ENCODE measurements at regions not wholly inside any gene's neighbourhood (a gene's known extent, or its start where the extent isn't known, plus 50 kb on each side); places are given as distances from the start of the nearest gene placed in this dataset.

DNA sequence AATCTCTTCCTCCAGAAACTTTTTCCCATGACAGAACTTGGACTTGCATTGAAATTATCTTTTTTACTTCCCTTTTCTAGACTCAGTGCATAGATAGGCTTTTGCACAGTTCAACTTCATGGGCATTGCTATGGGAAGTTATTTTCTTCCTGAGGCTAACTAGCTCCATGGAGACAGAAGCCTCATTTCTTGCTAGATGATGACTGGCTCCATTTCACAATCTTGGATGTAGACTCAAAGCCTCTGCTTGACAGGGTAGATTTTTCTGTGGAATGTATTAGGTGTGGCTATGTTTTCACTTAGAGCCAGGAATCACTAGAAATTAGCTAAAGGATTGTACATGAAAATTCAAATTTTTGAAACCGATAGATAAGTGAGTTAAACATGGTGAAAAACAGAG lies 884.1 kb upstream of the MGAT4C start:
- DNase-seq: no peak

DNA sequence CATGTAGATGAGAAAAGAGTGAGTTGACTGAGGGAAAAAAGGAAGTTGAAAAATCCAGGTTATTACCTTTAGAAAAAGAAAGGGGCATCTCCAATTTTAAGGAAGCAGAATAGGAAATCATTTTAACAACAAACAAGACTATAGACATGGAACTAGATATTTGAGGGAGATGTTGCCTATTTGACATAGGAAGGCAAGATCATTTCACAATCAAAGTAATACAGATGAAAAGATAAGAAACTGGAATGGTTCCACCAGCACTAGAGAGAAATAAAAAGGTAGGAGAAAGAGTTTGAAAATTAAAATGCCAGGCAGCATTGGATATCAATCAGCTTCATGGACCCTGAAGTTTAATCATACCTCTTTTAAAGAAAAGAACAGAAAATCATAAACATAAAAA lies 881.0 kb upstream of the MGAT4C start:
- DNase-seq: no peak

DNA sequence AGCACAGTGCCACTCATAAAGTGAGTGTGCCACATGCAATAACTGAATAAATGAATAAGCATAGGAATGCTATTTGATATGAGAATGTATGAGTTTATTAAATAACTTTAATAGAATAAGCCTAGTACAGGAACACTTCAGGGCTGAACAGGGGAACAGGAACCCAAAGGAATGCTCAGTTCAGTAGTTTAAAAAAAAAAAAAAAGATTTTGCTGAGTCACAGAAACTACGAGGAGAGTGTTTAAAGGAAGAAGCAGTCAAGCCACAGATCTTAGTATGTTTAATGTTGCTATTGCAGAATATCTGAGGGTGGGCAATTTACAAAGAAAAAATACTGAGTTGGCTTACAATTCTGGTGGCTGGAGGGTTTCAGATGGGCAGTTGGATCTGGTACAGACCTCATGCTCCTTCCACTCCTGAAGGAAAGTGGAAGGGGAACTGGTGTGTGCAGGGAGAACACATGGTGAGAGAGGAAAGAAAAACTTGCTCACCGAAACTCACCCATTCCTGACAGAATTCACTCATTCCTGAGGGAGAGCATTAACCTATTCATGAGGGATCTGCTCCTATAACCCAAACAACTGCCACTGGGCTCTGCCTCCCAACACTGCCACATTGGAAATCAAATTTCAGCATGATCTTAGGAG lies 880.3 kb upstream of the MGAT4C start:
- DNase-seq: no peak

DNA sequence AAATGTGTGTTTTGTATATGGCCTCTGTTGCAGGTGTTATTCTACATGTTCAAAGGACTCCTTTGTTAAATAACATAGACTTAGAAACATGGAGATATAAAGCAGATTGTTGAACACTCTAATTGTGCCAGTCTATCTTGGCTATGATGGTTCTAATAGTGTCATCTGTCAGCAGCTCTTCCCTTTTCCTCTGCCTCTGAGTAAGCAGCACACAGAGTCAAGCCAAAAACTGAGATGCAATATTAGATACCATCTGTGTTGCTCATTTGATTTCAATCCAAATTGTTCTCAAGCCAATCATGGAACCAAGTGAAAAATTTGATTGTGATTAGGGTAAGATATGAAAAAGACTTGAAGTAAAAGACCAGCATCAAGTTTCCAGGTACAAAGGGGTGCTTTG lies 871.1 kb upstream of the MGAT4C start:
- no peak for DNase-seq

DNA sequence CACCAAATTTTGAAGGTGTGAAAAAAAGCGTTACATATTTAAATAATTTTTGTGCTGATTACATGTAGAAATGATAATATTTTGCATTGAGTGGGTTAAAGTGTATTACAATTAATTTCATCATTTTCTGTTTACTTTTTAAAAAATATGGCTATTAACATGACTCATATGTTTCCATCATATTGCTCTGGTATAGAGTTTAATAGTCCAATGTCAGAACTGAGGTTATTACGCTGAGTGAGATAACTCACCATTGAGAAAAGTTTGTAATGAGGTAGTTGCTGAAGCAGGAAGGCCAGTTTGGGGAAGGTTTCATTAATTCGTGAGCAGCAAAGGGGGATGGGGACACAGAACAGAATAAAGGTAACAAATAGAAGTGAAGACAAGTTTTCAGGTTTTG lies 865.7 kb upstream of the MGAT4C start:
- DNase-seq: no peak

DNA sequence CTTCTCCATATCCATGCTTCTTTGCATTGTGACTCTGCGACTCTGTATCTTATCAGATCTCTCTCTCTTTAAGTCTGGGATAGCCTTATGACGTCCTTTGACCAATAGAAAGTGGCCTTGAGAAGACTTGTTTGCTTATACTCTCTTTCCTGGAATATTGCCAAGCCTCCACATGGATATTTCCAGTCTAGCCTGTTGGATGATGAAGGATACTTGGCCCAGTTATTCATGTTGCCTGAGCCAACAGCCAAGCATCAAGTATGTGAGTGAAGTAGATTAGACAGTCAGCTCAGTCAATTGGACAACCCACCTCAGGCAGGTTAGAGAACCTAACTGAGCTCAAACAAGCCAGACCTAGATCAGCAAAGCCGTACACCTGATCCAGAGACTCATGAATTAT lies 864.2 kb upstream of the MGAT4C start:
- DNase-seq: no peak

DNA sequence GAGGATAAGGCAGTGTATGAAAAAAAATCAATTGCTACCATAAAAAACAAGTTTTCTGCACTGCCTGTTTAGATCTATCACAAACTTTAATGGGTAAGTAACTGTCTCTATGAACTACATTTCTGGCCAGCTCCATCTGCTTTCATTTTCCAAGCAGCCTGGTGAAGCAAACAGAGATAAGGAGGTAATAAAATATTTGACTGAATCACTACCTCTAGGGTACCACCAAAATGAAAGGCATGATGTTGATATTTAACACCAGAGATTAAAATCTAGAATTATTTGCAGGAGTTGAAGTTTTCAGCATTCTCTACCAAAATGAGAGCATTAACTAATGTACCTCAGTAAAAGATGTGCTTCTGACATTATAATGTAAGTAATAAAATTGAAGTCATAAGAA lies 863.5 kb upstream of the MGAT4C start:
- no peak for DNase-seq

DNA sequence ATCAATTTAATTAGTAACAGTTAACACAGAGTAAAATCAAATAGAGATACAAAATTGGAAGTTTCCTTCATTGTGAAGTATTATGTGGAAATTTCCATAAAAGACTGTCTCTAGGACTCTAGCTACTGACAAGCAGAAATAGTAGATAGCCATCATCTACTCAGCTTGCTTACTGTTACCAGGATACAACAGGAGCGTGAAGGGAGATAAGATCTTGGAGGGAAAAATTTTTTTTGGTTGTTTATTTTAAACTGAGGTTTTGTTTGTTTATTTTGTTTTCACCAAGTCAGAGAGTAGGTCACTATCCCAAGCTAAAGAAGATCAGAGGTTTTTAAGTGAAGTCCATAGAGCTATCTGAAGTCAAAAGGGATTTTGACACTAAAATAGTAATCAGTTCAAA lies 861.3 kb upstream of the MGAT4C start:
- no peak for DNase-seq

DNA sequence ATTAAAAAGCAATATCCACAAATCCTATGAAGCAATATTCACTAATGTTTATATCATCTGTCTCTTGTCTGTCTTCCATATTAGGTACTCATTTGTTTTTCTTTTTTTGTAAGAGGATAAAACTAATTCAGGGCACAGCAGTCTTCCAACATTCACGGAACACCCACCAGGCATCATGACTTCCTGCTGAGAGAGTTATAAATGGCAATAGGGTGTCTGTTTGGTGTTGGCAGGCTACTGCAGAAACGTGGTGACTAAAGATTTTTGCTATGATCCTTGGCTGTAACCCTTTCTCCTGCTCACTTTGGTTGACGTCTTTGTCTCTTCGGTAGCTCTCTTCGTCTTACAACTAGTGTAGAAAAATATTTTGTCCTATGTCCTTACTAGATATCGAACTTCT lies 860.6 kb upstream of the MGAT4C start:
- no peak for DNase-seq

DNA sequence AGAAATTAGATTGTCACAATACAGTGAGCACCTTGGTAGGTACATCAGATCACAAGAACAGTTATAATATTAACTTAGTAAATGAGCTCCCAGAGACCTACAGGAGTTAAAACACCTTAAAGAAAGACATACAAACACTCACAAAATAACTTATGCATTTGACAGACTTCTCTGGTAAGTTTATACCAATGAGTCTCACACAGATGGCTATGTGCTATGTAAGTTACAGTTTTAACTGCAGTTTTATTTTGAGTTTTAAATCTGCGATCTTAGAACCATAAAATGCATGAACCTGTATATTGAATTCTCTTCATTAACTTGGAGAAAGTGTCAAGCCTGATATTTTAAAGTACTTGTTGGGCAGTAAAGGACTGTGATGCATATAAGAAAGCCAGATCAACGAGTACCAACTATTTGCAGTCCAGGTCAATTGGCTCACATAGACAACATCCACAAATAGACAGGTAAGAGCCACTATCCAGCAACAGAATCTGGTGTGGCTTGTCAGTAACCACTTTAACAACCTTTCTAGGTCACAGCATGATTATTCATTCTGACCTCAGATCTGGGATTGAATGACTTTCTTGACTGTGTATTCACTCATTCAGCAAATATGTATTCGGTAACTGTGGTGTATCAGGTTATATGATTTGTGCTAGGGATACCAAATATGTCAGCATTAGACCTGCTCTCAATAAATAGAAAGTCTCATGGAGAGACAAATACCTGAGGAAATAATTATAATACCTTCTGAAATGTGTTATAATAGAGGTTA lies 856.6 kb upstream of the MGAT4C start:
- no peak for DNase-seq

DNA sequence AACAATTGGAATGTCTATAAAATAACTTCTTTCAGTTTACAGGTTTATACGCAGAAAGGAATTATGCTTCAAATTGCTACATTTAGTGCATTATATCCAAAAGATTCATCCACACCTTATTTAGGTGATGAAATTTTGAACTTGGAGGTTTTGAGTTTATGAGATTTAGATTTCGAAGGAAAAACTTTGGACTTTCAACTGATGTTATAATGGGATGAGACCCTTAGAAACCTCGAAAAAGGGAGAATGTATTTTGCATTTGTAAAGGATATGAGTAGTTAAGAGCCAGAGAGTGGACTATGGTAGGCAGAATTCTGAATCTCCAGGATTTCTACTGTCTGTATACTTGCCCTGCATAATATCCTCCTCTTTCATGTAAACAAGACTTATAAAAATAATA lies 851.6 kb upstream of the MGAT4C start:
- DNase-seq: no peak

DNA sequence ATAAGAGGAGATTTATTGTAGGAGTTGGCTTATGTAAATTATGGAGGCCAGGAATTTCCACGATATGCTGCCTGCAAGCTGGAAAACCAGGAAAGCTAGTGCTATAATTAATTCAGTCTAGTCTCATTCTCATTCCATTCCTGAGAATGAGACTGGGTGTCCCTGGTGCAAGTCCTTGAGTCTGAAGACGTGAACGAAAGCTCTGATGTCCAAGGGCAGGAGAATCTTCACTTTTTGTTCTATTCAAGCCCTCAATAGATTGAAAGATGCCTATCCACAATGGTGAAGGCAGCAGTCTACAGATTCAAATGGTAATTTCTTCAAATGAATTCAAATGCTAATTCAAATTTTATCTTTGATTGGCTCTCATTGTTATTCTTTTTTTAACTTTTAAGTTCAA lies 851.1 kb upstream of the MGAT4C start:
- no peak for DNase-seq

DNA sequence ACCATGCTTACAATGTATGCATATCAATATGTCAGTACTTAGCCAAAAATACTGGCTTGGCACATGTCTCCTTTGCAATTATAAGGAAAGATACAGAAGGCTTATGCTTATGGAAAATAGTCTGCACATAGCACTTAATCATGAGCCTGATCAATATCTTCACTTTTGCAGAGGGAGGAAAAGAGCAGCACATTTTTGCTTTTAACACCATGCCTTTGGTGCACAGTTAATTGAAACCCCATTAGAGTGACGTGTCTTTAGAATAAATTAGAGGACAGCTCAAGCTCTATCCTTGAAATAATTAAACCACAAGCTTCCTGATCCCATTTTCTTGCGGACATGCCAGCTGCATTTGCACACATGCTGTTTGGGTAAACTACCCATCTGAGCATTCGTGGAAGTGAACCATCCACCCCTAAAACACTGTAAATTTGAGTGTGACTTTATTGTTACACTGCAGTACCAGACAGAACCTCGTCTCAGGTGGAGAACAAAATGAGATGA lies 839.9 kb upstream of the MGAT4C start:
- DNase-seq: no peak

DNA sequence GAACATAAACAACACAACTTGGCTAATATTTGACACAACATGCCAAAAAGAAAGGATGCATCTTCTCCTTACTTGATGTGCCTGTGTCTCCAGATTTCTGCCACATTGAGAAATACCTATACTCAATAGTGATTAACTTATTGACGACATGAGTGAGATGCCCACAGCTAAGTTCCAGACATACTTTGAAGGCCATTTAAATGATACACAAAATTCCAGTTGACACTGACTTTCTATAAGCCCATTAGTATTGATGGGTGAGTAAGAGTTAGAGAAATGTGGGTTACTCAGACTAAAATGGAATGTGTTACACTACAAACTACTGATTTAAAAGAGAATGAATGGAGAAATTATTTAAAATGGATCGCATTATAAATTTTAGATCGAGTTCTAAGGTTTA lies 838.2 kb upstream of the MGAT4C start:
- no peak for DNase-seq

DNA sequence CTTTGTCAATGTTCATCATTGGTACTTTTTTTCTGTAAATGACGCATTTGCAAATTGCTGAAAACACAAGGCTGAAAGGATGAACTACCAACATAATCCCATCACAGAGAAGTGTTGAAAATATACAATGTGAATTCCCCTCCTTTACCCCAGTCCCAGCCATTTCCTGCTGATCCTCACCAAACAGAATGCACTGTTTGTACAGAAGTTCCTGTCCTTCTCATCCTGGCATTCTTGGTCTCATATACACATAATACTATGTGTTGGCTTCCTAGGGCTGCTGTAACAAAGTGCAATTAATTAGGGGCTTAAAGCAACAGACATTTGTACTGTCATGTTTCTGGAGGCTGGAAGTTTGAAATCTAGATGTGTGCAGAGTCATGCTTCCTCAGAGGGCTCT lies 836.2 kb upstream of the MGAT4C start:
- no peak for DNase-seq

DNA sequence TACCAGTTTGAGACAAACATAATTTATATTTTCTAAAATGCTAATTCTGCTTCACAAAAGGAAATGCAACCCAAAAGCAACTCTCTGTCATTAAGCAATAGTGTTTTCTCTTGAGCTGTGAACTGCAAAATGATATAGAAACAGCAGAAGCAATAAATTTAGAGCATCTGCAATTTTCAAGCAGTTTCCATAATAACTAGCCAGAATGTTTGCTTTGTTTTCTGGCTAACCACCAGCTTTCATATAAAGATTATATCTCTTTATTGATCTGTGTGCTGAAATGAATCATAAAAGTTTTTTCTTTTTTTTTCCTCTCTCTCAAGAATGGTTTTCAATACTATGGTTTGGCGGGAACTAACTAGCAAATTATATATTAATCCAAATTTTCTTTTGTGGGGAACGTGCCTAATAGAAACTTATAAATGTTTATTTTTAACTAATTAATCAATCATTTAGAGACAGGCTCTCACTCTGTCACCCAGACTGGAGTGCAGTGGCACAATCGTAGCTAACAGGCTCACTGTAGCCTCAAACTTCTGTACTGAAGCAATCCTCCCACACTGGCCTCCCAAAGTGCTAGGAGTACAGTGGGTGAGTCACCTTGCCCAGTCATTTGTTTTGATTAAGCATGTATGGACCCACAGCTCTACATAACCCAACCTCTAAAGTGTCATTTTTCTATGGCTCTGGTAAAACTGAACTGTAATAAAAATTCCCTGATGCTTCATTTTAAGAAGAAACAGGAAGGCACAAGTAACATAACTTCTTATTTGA lies 830.1 kb upstream of the MGAT4C start:
- DNase-seq: no peak

DNA sequence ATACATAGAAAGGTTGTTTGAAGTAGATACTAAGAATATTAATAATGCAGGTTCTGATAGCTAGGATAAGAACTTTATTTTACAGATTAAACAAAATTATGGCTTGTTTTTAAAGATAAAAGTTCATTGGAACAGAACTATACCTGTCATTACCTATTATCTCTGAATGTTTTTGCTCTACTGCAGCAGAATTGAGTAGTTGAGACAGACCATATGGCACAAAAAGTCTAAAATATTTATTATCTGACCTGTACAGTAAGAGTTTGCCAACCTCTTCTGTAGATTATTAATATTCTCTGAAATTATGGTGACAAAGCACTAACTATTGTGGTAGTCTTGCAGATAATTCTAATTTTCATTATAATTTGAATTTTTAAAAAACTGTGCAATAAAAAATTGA lies 829.1 kb upstream of the MGAT4C start:
- DNase-seq: no peak

DNA sequence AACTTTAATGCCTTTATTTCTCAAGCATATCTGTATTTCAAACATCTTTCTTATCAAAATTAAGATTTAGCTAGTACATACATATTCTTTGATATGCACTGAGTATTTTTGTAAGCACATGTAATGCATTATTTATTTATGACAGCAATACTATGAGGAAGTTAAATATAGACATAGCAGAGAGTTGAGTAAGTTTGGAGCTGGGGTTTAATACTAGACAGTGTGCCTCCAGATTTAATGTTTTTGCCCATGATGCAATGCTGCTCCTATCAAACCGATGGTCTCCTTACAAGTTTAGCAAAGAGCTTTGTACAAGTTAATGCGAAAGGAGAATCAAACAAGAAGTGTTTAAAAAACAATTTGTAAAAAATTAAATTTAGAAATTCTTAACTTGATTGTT lies 826.6 kb upstream of the MGAT4C start:
- DNase-seq: no peak

DNA sequence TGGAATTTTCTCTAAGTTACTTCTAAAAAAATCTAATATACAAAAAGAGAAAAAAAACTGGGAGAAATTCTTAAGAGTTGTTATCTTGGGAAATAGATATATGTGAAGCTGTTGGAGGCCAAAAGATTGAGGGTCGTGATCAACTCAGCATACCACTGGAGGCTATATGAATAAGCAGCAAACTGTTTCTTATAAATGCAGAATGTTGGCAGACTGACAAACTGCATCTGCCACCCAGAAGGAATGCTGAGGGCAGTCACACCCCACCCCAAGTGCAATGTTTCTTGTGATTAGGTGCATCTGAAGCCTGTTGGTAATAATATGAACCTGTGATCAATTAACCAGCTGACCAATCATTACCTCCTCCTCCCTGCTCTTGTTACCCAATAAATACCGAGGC lies 818.6 kb upstream of the MGAT4C start:
- no peak for DNase-seq

DNA sequence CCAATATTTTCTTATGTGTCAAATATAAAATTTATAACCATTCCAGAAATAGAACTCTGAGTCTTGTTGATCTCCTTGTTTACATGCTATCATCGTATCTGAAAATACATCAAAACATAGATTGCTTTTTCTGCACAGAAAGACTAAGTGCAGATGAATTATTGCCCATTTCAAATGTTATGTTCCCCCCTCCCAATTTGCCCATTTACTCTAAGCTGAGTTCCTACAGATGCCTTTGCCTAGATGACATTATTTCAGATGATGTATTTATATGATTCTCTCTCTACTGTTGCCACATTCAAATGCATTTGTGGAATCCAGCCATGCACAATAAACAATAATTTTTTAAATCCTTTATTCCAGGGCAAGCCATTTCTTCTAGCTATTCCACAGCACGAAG lies 810.1 kb upstream of the MGAT4C start:
- DNase-seq: no peak

DNA sequence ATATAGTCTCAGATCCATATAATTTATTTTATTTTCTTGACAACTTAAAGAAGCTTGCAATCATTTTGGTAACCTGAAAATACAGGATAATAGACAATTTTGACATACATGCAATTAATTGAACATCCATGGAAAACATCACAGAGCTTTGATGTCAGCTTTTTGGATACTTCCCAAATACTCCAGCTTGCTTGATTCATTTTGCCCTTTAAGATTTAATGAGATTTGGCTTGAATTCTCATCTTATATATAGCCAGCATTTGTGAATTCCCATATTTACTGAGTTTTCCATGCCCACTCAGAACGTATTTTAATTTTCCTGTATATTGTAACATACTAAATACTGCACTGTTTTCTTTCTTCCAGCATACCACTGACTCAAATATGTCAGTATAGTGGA lies 803.0 kb upstream of the MGAT4C start:
- DNase-seq: no peak

DNA sequence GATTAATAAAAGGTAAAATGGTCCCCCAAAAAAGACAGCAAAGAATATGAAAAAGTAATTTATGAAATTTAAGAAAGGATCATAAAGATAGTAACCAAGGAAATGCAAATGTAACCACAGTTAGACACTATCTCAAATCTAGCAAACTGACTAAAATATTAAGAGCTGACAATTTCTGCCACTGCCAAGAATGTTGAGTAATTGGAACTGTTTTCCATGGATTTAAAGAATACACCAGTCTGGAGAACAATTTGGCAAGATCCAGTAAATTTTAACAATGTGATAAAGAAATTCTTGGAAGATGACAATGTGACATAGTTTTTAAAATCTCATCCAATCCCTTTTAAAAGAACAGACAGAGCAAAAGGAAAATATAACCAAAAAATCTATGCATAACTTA lies 798.0 kb upstream of the MGAT4C start:
- DNase-seq: no peak

DNA sequence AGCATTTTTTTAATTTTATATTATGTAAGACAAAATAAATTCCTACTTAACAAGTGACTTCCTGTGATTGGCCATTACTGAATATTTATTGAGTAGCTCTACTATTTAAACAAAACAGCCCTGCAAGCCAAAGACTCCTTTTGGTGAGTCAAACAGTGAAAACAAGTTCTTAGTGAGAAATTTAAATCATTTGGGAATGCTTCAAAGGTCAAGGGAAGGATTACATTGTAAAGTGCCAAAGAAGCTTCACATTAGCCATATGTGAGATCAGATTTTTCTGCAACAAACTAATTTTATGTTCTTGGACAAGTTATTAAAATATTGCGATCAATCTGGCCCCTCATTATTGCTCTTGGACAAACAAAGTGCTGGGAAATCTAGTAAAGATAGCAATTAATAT lies 795.4 kb upstream of the MGAT4C start:
- DNase-seq: no peak

DNA sequence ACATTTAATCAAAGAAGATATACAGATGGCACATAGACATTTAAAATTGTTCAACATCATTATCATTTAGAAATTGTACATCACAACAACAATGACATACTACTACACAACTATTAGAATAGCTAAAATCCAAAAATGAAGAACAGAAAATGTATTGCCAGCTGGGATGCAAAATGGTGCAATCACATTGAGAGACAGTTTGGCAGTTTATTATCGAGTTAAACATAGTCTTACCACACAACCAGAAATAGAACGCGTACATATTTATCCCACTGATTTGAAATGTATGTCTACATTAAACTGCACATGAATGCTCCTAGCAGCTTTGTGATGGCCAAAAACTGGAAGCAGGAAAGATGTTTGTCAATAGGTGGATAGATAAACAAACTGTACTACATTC lies 791.5 kb upstream of the MGAT4C start:
- DNase-seq: no peak

Measured in inflammatory macrophage treated with lipopolysaccharide for 4 hours (primary cell).